Dermis blood vessel endothelial cell (primary cell): ENCODE measurements at regions not wholly inside any gene's neighbourhood (a gene's known extent, or its start where the extent isn't known, plus 50 kb on each side); places are given as distances from the start of the nearest gene placed in this dataset.
"Not testable (repeated sequence)": the region's sequence is repeated elsewhere in the genome, so short reads cannot be mapped to it uniquely, and the experiment has no call there.

Experiments used
- DNase-seq: peaks from one replicate; pipeline ENCODE4 v3.0.0; 2010

GRCh38 chr2:116935097-116935814, 879.2 kb upstream of the DDX18 start:
- no peak for DNase-seq

DNA sequence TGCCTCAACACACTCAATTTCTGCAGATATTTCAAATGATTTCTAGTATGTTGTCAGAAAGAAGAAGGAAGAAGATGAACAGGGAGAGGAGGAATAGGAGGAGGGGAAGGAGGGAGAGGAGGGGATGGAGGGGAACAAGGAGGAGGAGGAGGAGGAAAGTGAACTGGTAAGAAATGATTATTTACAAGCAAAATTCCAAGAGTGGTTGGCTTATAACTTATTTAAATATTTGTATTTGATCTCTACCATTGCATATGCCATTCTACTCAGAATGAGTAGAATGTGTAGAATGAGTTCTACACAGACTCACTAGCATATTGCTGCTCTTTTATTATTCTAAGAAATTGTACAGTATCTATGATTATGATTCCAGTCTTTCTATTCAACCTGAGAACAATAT, 866.2 kb upstream of the DDX18 start:
- no peak for DNase-seq

DNA sequence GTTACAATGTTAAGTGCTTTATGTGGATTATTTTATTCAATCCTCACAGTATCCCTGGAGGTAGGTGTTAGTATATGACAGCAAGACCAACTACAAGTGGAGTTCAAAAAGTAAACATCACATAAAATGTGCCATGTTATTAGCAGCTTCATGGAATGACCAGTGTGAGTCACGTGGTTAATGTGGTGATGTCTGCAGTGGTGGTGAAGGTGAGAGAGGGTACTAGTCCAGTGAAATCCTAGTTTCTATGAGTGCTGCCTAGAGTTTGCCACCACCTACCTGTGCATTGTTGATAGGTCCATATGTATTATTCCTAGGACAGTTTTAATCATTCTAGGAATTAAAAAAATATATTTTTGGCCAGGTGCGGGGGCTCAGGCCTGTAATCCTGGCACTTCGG, 865.2 kb upstream of the DDX18 start:
- no peak for DNase-seq

DNA sequence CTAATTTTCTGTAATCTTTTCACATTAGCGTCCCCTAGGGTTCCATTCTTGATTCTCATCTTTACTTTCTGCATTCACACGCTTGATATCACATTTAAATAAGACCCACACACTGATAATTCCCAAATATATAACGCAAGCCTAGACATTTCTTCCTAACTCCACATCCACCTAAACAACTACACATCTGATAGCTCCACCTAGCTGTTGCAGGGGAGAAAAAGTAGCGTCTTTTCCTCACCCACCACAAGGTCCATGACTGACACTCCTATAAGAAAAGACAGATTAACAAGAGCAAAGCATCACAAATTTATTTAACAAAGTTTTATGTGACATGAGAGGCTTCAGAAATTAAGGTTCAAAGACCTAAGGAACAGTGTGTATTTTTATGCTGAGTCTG, 862.2 kb upstream of the DDX18 start:
- no peak for DNase-seq

GRCh38 chr2:116955646-116956045, 858.8 kb upstream of the DDX18 start:
- no peak for DNase-seq

DNA sequence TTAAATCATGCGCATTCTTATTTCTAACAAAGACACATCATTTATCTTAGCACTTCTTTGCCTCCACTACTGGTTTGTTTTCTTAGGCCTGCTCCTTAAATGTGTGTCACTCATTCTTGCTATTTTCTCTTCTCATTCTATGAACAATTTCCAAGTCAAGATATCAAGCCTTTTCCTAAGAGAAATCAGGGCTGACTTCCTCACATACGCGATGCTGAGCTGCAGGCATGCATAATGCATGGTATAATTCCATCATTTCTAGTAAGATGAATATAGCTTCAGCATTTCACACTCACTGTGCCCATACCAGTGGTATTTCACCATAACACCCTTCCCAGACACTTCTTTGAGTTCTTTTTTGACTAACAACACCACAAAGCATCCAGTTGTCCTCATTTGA, 838.9 kb upstream of the DDX18 start:
- no peak for DNase-seq

GRCh38 chr2:116979916-116980764, 834.4 kb upstream of the DDX18 start:
- no peak for DNase-seq

DNA sequence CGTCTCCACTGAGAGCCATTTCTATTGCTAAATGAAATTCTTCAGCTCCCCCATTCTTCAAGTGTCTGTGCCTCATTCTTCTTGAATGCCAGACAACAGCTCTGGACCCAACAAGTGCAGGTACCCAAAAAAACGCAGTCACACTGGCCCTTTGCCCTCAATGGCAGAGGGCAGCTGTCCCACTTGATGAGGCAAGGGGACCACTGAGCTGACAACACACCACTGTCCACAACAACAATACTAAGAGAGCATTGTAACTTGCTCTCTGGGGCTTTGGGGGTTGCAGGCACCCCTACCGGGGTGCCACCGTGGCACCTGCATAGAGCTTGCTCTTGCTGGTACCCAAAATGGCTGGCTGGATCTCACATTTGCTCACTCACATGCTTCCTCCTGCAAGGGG, 827.0 kb upstream of the DDX18 start:
- DNase-seq = no peak

DNA sequence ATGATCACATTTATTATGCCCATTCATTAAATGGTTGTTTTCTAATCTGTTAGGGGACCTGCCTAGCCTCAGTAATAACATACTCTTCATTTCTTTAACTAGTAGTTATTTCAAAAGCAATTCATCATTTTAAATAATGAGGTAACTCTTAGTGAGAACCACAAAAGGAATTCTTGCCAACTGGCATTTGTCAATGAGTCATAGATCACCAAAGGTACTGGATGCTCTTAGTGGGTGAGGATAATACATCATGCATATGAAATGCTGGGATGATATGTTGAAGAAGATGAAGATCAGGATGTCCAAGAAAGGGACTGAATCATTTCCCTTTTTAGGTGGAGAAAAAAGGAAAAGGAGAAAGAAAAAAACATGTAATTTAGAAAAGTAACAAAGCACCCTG, 826.2 kb upstream of the DDX18 start:
- no peak for DNase-seq

DNA sequence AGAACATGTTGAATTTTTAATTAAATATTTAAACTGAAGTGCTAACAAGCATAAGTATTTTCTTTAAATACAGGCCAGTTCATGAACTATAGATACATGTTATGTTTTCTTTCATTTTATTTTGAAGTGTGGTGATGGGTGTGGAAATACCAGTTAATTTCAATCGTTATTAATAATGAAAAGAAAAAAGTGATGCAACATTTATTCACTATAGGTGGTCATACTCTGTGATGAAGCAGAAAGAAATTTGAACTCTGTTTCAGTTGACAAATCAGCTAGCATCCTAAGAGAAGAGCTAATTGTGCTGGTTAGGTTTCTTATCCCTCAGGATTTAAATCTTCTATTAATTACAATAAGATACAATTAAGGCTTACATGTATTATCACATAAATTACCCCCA, 795.1 kb upstream of the DDX18 start:
- DNase-seq = no peak

- no peak for DNase-seq
Measured at GRCh38 chr2:117027646-117028045, 786.8 kb upstream of the DDX18 start.

DNA sequence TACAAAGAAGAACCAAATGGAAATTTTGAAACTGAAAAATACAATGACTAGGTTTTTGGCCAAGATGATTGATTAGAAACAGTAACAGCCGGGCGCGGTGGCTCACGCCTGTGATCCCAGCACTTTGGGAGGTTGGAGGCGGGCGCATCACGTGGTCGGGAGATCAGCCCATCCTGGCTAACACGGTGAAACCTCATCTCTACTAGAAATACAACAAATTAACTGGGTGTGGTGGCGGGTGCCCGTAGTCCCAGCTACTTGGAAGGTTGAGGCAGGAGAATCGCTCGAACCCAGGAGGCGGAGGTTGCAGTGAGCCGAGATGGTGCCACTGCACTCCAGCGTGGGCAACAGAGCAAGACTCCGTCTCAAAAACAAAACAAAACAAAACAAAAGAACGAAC, 785.8 kb upstream of the DDX18 start:
- not testable (repeated sequence) for DNase-seq

- DNase-seq = no peak
Measured at GRCh38 chr2:117055499-117056375, 758.8 kb upstream of the DDX18 start.

DNA sequence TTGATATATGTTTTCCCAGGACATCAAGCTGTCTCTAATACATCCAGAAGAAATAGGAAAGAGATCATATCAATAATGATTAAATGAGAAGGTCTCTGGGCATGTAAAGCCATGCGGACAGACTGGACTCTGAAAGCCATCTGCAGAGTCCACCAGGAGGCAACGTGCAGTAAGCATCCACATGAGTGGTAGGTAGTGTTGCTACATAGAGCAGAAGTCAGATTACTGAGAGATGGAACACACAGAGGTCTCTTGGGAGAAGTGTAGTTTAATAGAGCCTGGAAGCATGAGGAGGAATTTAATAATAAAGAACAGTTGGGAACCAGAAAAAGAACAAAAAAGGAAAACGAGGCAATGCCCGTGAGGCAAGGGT, 758.1 kb upstream of the DDX18 start:
- DNase-seq = no peak

GRCh38 chr2:117057016-117057415, 757.5 kb upstream of the DDX18 start:
- DNase-seq = no peak

GRCh38 chr2:117058366-117058765, 756.1 kb upstream of the DDX18 start:
- DNase-seq = no peak

GRCh38 chr2:117064021-117064420, 750.5 kb upstream of the DDX18 start:
- no peak for DNase-seq

- DNase-seq = no peak
Measured at GRCh38 chr2:117065912-117066311, 748.6 kb upstream of the DDX18 start.

- no peak for DNase-seq
Measured at GRCh38 chr2:117067900-117068299, 746.6 kb upstream of the DDX18 start.

DNA sequence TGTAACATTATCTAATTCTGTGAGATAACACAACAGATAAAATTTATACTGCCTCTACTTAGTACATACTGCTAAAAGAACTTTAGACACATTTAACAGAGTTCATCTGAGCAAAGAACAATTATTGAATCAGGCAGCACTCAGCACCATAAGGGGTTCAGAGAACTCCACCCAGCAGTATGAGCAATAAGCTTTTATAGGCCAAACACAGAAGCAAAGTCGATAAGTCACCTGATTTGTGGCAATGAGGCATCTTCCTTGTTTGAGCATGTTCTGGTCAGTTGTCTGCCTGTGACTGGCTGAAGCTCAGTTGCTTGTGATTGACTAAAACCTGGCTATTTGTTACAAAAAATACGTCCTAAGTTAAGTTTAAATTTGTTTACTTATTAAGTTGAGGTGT, 746.1 kb upstream of the DDX18 start:
- no peak for DNase-seq

DNA sequence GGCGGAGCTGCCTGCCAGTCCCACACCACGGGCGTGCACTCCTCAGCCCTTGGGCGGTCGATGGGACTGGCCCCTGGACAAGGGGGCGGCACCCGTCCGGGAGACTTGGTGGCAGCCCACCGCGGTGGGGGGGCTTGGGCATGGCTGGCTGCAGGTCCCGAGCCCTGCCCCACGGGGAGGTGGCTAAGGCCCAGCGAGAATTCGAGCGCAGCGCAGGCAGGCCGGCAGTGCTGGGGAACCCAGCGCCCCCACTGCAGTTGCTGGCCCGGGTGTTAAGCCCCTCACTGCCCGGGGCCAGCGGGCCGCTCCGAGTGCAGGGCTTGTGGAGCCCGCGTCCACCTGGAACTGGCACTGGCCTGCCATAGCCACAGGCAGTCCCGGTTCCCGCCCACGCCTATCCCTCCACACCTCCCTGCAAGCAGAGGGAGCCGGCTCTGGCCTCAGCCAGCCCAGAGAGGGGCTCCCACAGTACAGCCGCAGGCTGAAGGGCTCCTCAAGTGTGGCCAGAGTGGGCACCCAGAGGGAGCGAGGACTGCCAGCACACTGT, 742.9 kb upstream of the DDX18 start:
- no peak for DNase-seq

DNA sequence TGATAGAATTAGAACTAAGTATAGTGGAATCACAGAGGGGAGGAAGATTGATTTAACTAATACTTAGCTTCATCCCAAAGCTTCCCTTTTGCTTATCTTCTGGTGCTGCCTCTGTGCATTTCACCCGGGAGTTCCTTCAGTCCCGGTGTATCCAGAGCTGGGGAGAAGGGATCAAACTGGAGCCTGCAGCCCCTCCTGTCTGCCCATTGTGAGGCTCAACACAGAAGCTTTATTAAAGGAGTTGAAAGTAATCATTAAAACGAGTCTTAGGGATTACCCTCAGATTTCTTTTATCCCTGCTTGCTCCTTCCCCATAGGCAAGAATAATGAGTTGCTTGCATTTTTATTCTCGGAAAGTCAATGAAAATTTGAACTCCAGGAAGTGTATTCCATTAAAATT, 739.7 kb upstream of the DDX18 start:
- DNase-seq = no peak

DNA sequence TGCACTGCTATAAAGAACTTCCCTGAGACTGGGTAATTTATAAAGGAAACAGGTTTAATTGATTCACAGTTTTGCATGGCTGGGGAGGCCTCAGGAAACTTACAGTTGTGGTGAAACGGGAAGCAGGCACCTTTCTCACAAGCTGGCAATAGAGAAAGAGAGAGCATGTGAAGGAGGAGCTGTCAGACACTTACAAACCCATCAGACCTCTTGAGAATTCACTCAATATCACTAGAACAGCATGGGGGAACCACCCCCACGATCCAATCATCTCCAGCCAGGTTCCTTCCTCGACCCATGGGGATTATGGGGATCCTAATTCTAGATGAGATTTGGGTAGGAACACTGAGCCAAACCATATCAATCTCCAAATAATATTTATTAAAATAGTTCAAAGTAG, 729.2 kb upstream of the DDX18 start:
- no peak for DNase-seq
